ENCODE measurements at regions not wholly inside any gene's neighbourhood (a gene's known extent, or its start where the extent isn't known, plus 50 kb on each side); places are given as distances from the start of the nearest gene placed in this dataset.

DNA sequence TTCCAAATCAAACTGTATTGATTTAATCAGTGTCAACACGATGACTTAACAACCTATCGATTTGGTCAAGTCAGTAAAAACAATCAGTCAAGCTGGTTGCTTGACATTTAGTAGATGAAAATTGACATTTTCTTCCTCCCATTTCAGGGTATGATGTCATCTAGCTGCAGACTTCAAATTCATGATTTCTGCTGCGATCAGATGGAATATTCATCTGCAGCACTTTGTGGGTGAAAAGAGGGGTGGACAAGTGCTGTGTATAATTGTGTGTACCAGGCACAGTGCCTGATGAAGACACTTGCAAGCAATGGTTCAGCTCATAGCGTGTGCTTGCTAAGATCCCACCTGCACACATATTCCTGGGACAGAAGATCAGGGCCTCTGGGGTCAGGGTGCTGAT is 479.8 kb downstream of the DISC1 start:
- Histone ChIP-seq H3K27me3 (ENCODE audit: control insufficient read depth, insufficient read depth, low read length, poor library complexity, severe bottlenecking) (no peaks in the 10 kb centered on the region), H3K27ac (ENCODE audit: insufficient read depth, low read depth, low read length, poor library complexity, severe bottlenecking) (no peak overlapping the region), H3K36me3 (ENCODE audit: control insufficient read depth, insufficient read depth, low read length) (no peaks in the 10 kb centered on the region), H3K4me3 (ENCODE audit: insufficient read depth, low read depth, low read length) (no peak overlapping the region), H3K9me3 (ENCODE audit: control insufficient read depth, low read length) (no peaks in the 10 kb centered on the region), H3K4me1 (ENCODE audit: control insufficient read depth, insufficient read depth, low read length) (peaks cover 31% of the 10 kb centered on the region)
- 96 to 98% methylated on average over 4 of the region's 4 CpGs for WGBS, 2 experiments

DNA sequence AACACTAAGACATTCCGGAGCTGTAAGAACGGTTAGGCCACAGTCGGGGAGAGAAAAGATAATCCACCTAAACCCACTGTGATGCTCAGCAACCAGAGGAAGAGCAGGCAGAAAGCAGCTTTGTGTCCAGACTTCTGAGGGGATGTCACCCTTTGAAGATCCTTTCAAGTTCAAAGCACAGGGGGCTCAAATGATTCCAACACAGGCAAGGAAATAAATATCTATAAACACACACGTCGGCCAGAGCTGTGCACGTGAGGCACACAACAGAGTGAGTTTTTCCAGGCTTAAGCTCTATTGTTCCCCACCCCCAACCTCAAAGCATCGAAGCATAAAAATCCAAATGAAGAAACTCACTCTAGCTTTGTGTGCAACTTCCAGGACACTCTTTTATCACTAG is 479.0 kb downstream of the DISC1 start:
- no peaks in the 10 kb centered on the region for H3K27me3 ChIP-seq (ENCODE audit: control insufficient read depth, insufficient read depth, low read length, poor library complexity, severe bottlenecking)
- no peak overlapping the region for H3K4me3 ChIP-seq (ENCODE audit: insufficient read depth, low read depth, low read length)
- H3K36me3 ChIP-seq (ENCODE audit: control insufficient read depth, insufficient read depth, low read length), result no peaks in the 10 kb centered on the region
- no peaks in the 10 kb centered on the region for H3K9me3 ChIP-seq (ENCODE audit: control insufficient read depth, low read length)
- peaks cover 23% of the 10 kb centered on the region for H3K4me1 ChIP-seq (ENCODE audit: control insufficient read depth, insufficient read depth, low read length)
- no peak overlapping the region for H3K27ac ChIP-seq (ENCODE audit: insufficient read depth, low read depth, low read length, poor library complexity, severe bottlenecking)
- 77 to 79% methylated on average over 7 of the region's 7 CpGs for WGBS, 2 experiments

DNA sequence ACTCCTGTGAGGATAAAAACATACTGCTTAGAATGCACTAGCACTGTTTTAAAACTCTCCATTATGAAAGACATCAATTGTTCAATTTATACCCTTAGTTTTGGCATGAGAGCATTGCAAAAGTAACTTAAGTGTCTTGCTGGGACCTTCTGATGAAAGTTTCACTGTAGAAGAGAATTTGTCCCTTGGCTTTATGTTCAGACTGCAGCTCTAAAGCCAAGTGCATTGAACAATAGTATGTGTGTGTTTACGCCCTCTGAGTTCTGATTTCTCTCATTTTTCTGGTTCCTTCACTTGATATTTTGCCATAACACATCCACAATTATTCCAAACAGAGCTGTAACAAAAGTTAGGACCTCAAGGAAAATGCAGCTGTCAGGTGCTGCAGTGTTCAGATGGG is 474.6 kb downstream of the DISC1 start:
- 88 to 93% methylated on average over 1 of the region's 1 CpG for WGBS, 2 experiments
- H3K9me3 ChIP-seq (ENCODE audit: control insufficient read depth, low read length), result no peaks in the 10 kb centered on the region
- peaks cover 8% of the 10 kb centered on the region for H3K4me1 ChIP-seq (ENCODE audit: control insufficient read depth, insufficient read depth, low read length)
- H3K27me3 ChIP-seq (ENCODE audit: control insufficient read depth, insufficient read depth, low read length, poor library complexity, severe bottlenecking), result no peaks in the 10 kb centered on the region
- no peaks in the 10 kb centered on the region for H3K36me3 ChIP-seq (ENCODE audit: control insufficient read depth, insufficient read depth, low read length)
- no peak overlapping the region for H3K27ac ChIP-seq (ENCODE audit: insufficient read depth, low read depth, low read length, poor library complexity, severe bottlenecking)
- no peak overlapping the region for H3K4me3 ChIP-seq (ENCODE audit: insufficient read depth, low read depth, low read length)

GRCh38 chr1:232096751-232097150 is 470.2 kb downstream of the DISC1 start:
- no peaks in the 10 kb centered on the region for H3K36me3 ChIP-seq (ENCODE audit: control insufficient read depth, insufficient read depth, low read length)
- H3K4me1 ChIP-seq (ENCODE audit: control insufficient read depth, insufficient read depth, low read length), result no peaks in the 10 kb centered on the region
- no peak overlapping the region for H3K4me3 ChIP-seq (ENCODE audit: insufficient read depth, low read depth, low read length)
- 77 to 81% methylated on average over 3 of the region's 3 CpGs for WGBS, 2 experiments
- no peaks in the 10 kb centered on the region for H3K27me3 ChIP-seq (ENCODE audit: control insufficient read depth, insufficient read depth, low read length, poor library complexity, severe bottlenecking)
- H3K27ac ChIP-seq (ENCODE audit: insufficient read depth, low read depth, low read length, poor library complexity, severe bottlenecking), result no peak overlapping the region
- H3K9me3 ChIP-seq (ENCODE audit: control insufficient read depth, low read length), result no peaks in the 10 kb centered on the region
